Lung (tissue), 11 donors: ENCODE measurements at regions not wholly inside any gene's neighbourhood (a gene's known extent, or its start where the extent isn't known, plus 50 kb on each side); places are given as distances from the start of the nearest gene placed in this dataset.

Source experiments
- ATAC-seq: fragments of 200-7000 bp; cut with Tn5 transposase; one replicate; pipeline ENCODE4 v1.9.1; 2020; ENCODE audit warnings: moderate number of reproducible peaks; ENCODE audit not compliant: insufficient read depth, low FRiP score
- DNase-seq, 3 donors: peaks; one replicate each; pipeline ENCODE4 v3.0.0-alpha.2; 2013 to 2017
- H3K27ac ChIP-seq, 2 donors: one replicate each; pipeline ENCODE4 v1.5.1; 2013; ENCODE audit warnings: mild to moderate bottlenecking in 2 of 2, moderate library complexity in 2 of 2, control low read depth in 1 of 2, inconsistent platforms in 1 of 2, low read depth in 1 of 2, low read length in 1 of 2
- H3K27me3 ChIP-seq, 3 donors: one replicate each; pipeline ENCODE4 v1.5.1; 2013; ENCODE audit warnings: low read length in 2 of 3; ENCODE audit not compliant: control insufficient read depth in 3 of 3, insufficient read depth in 3 of 3
- H3K36me3 ChIP-seq, 4 donors: one replicate each; pipeline ENCODE4 v1.5.1; 2013; ENCODE audit warnings: low read length in 4 of 4, mild to moderate bottlenecking in 1 of 4, moderate library complexity in 1 of 4; ENCODE audit not compliant: control insufficient read depth in 4 of 4, insufficient read depth in 4 of 4
- H3K4me1 ChIP-seq, 5 donors: one replicate each; pipeline ENCODE4 v1.5.1; 2013; ENCODE audit warnings: low read length in 5 of 5, mild to moderate bottlenecking in 2 of 5, moderate library complexity in 1 of 5; ENCODE audit not compliant: control insufficient read depth in 5 of 5, insufficient read depth in 5 of 5
- H3K4me3 ChIP-seq: one replicate; pipeline ENCODE4 v1.5.1; 2013; ENCODE audit warnings: mild to moderate bottlenecking, control low read depth, moderate library complexity
- H3K9ac ChIP-seq, 2 donors: one replicate each; pipeline ENCODE4 v1.5.1; 2013; ENCODE audit warnings: low read length in 2 of 2, control low read depth in 1 of 2; ENCODE audit not compliant: insufficient read depth in 1 of 2
- H3K9me3 ChIP-seq, 4 donors: one replicate each; pipeline ENCODE4 v1.5.1; 2013; ENCODE audit warnings: low read length in 3 of 4, mild to moderate bottlenecking in 1 of 4, moderate library complexity in 1 of 4; ENCODE audit not compliant: control insufficient read depth in 4 of 4, insufficient read depth in 3 of 4
- WGBS, 2 donors: extraction: QIAGEN DNeasy Blood & Tissue Kit; methylation state at CpG; one replicate each; pipeline ENCODE4 v1.1.7; 2013; 5-methylcytosine and 5-hydroxymethylcytosine counted together
- TF ChIP-seq, protein P1 (sequence below): IDR thresholded peaks from 2 replicates; pipeline ENCODE4 v1.5.1; 2012; ENCODE audit warnings: mild to moderate bottlenecking; ENCODE audit errors: control extremely low read depth, extremely low read depth
- donor health status: control.
- donor health status: control.
- donor health status: Bipolar disorder and iron deficiency.
- donor health status: healthy.
- donor health status: DM: yes; HTN: yes; CAD: no.

DNA sequence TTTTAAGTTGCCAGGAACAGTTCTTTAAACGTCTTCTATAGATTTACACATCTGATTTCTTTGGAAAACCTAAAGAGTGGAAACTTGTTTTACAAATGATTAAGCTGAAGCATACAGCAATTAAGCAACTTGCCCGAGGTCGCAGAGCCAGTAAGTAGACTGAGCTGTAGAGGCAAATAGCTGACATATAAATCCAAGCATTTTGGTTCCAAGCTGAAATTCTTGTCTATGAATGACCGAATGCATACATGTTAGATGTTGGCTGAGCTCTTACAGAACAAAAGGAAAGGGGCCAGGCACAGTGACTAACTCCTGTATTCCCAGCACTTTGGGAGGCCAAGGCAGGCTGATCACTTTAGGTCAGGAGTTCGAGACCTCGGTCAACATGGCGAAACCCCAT is 101.8 kb upstream of the SGK1 start:
- H3K9ac ChIP-seq = no peak overlapping the region
- no peak overlapping the region for H3K27ac ChIP-seq
- ATAC-seq (no peak), DNase-seq (peak in 2 of 3 donors; percentile 25 to 54)
- H3K4me3 ChIP-seq = no peak overlapping the region
- no peaks in the 10 kb centered on the region for H3K9me3 ChIP-seq
- H3K27me3 ChIP-seq = no peaks in the 10 kb centered on the region
- 88 to 93% methylated on average over 7 of the region's 7 CpGs for WGBS, 2 donors
- H3K4me1 ChIP-seq = peaks cover 0 to 6% (median 0%) of the 10 kb centered on the region in 5 donors
- H3K36me3 ChIP-seq = no peaks in the 10 kb centered on the region
- TF ChIP-seq, protein P1, sequence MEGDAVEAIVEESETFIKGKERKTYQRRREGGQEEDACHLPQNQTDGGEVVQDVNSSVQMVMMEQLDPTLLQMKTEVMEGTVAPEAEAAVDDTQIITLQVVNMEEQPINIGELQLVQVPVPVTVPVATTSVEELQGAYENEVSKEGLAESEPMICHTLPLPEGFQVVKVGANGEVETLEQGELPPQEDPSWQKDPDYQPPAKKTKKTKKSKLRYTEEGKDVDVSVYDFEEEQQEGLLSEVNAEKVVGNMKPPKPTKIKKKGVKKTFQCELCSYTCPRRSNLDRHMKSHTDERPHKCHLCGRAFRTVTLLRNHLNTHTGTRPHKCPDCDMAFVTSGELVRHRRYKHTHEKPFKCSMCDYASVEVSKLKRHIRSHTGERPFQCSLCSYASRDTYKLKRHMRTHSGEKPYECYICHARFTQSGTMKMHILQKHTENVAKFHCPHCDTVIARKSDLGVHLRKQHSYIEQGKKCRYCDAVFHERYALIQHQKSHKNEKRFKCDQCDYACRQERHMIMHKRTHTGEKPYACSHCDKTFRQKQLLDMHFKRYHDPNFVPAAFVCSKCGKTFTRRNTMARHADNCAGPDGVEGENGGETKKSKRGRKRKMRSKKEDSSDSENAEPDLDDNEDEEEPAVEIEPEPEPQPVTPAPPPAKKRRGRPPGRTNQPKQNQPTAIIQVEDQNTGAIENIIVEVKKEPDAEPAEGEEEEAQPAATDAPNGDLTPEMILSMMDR = no peak

DNA sequence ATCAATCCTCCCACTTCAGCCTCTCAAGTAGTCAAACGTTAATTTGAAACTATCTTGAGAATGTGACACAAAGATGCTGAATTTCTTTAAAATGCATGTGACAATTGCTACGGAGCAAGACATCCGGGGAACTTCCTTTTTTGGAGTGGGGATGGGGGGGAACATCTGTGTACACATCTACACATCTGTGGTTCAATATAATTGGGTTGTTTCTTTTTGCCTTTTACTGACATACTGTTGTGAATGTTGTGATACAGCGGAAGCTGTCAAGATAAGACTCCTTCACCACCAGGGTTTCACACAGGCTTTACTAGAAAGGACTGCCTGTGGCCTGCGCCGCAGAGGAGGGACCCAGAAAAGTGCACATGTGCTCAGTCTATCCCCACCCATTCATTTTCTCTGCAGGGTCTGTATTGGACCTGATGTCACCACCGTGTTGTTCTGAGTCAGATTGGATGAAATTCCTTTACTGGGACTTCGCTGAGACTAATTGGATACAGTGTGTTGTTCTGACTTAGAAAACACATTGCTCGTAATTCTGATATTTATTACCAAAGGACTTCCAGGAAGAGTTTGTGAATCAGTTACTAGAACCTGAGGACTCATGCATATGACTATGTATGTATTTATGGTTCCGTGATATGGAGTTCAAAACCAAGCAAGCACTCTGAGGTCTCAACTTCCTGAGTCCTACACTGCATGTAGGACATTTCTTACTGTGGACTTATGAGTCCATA is 98.7 kb upstream of the SGK1 start:
- Histone ChIP-seq H3K36me3 (no peaks in the 10 kb centered on the region), H3K9ac (no peak overlapping the region), H3K4me1 (peaks cover 0 to 6% (median 0%) of the 10 kb centered on the region in 5 donors), H3K27me3 (no peaks in the 10 kb centered on the region), H3K9me3 (peaks cover 0 to 2% (median 0%) of the 10 kb centered on the region in 4 donors), H3K4me3 (no peak overlapping the region), H3K27ac (no peak overlapping the region)
- 68 to 69% methylated on average over 10 of the region's 10 CpGs for WGBS, 2 donors
- TF ChIP-seq, protein P1 = no peak
- no peak for ATAC-seq
- no peak for DNase-seq

DNA sequence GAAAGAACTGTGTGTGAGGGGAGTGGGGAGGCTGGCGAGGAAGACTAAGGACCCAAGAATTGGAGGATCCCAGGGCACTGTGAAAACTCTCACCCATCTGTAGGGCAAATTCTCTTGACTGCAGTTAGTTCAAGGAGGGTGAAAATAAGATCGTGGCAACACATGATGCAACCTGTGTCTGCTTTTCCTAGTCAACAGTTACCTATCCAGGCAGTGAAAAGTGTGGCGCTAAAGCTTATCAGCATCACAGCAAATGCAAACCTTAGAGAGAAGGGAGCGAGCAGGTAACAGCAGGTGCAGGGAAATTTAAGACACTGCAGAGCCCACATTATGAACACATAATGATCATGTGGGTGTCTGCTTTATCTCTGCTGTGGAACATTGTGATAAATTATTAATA is 97.7 kb upstream of the SGK1 start:
- Histone ChIP-seq H3K9ac (no peak overlapping the region), H3K27ac (peak overlapping the region in 1 of 2 donors; percentile 26), H3K9me3 (peaks cover 0 to 2% (median 0%) of the 10 kb centered on the region in 4 donors), H3K27me3 (no peaks in the 10 kb centered on the region), H3K4me3 (no peak overlapping the region), H3K36me3 (no peaks in the 10 kb centered on the region), H3K4me1 (peaks cover 0 to 6% (median 0%) of the 10 kb centered on the region in 5 donors)
- WGBS, 2 donors = 82 to 83% methylated on average over 4 of the region's 4 CpGs
- ATAC-seq (no peak), DNase-seq (no peak)
- TF ChIP-seq, protein P1 = no peak
